Fibroblast of lung (primary cell): ENCODE measurements at regions not wholly inside any gene's neighbourhood (a gene's known extent, or its start where the extent isn't known, plus 50 kb on each side); places are given as distances from the start of the nearest gene placed in this dataset.

Source experiments
- EZH2 ChIP-seq: IDR thresholded peaks from 2 replicates; pipeline ENCODE4 v1.5.1; 2012; ENCODE audit warnings: low read length, control low read depth, mild to moderate bottlenecking; ENCODE audit errors: missing control alignments
- TF ChIP-seq, protein P1 (sequence below), 2 donors: IDR thresholded peaks in 1 of 2; conservative IDR thresholded peaks in 1 of 2; 1 replicate in 1 of 2; 2 replicates in 1 of 2; pipeline ENCODE4 v1.5.1; 2011 to 2012; ENCODE audit warnings: low read length in 2 of 2, control low read depth in 1 of 2, inconsistent platforms in 1 of 2, low read depth in 1 of 2, mild to moderate bottlenecking in 1 of 2

DNA sequence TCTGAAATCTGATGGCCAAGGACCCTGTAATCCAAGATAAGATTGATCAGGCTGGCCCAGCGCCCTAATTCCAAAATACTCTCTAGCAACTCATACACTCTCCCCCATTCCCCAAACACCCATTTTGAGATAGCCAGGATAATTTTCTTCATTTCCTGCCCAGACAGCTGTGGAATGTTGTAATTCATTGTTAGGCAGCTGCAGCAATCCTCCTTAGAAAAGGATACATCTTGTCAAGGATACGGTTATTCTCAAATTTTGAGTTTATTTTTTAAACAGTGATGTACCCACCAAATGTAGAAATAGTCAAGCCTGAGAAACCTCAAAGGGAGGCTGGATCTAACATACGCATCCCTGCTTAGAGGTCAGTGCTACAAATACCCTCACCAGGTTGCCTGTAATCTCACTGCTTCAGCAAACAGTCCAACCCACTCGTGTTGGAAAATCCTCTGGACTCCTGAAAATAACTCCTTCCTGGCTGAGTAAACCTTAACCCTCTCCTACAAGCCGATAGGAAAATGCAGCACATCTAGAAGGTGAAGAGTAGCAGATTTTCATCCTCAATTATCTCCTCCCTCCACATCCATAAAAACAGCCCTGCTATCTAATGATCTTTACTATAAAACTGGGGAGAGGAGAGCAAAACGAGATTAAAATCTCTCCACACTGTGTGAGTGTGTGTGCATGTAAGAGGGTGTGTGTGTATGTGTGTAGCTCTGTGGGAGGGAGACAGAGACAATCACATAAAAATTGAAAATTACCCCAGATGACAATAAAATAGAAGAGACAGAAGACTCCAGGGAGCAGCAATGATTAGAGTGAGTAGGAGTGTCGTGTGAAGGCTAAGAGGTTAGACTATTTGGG lies 683.1 kb downstream of the DIAPH3 start:
- TF ChIP-seq, protein P1, sequence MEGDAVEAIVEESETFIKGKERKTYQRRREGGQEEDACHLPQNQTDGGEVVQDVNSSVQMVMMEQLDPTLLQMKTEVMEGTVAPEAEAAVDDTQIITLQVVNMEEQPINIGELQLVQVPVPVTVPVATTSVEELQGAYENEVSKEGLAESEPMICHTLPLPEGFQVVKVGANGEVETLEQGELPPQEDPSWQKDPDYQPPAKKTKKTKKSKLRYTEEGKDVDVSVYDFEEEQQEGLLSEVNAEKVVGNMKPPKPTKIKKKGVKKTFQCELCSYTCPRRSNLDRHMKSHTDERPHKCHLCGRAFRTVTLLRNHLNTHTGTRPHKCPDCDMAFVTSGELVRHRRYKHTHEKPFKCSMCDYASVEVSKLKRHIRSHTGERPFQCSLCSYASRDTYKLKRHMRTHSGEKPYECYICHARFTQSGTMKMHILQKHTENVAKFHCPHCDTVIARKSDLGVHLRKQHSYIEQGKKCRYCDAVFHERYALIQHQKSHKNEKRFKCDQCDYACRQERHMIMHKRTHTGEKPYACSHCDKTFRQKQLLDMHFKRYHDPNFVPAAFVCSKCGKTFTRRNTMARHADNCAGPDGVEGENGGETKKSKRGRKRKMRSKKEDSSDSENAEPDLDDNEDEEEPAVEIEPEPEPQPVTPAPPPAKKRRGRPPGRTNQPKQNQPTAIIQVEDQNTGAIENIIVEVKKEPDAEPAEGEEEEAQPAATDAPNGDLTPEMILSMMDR (conservative IDR thresholded peaks at IDR 0.05 in 1 of 2, IDR thresholded peaks at IDR 0.05 in 1 of 2; ENCODE audit: low read depth in 1 of 2, low read length in 2 of 2): no peak
- no peak for TF ChIP-seq EZH2
